ENCODE measurements at regions not wholly inside any gene's neighbourhood (a gene's known extent, or its start where the extent isn't known, plus 50 kb on each side); places are given as distances from the start of the nearest gene placed in this dataset.

- TF ChIP-seq ZBTB1 (tag by site-specific recombination; IDR thresholded peaks at IDR 0.05), result no peak
- TF ChIP-seq CTCF (tag by site-specific recombination; IDR thresholded peaks at IDR 0.05), result no peak
- TF ChIP-seq ZNF292 (tag by site-specific recombination; IDR thresholded peaks at IDR 0.05; ENCODE audit: borderline replicate concordance, low read depth), result no peak
- TF ChIP-seq ZBTB26 (tag by site-specific recombination; optimal IDR thresholded peaks at IDR 0.05), result no peak
- no peak for TF ChIP-seq ZNF510 (tag by site-specific recombination; IDR thresholded peaks at IDR 0.05; ENCODE audit: insufficient replicate concordance)
- TF ChIP-seq, protein P1, sequence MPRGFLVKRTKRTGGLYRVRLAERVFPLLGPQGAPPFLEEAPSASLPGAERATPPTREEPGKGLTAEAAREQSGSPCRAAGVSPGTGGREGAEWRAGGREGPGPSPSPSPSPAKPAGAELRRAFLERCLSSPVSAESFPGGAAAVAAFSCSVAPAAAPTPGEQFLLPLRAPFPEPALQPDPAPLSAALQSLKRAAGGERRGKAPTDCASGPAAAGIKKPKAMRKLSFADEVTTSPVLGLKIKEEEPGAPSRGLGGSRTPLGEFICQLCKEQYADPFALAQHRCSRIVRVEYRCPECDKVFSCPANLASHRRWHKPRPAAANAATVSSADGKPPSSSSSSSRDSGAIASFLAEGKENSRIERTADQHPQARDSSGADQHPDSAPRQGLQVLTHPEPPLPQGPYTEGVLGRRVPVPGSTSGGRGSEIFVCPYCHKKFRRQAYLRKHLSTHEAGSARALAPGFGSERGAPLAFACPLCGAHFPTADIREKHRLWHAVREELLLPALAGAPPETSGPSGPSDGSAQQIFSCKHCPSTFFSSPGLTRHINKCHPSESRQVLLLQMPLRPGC (tag by site-specific recombination; IDR thresholded peaks at IDR 0.05), result no peak
- TF ChIP-seq, protein P2, sequence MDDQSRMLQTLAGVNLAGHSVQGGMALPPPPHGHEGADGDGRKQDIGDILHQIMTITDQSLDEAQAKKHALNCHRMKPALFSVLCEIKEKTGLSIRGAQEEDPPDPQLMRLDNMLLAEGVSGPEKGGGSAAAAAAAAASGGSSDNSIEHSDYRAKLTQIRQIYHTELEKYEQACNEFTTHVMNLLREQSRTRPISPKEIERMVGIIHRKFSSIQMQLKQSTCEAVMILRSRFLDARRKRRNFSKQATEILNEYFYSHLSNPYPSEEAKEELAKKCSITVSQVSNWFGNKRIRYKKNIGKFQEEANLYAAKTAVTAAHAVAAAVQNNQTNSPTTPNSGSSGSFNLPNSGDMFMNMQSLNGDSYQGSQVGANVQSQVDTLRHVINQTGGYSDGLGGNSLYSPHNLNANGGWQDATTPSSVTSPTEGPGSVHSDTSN (CRISPR knock-in tag; IDR thresholded peaks at IDR 0.05), result no peak
- no peak for TF ChIP-seq ZNF274 (IDR thresholded peaks at IDR 0.05; ENCODE audit: low read length)
- no peak for TF ChIP-seq ZNF274 (tag by site-specific recombination; IDR thresholded peaks at IDR 0.05; ENCODE audit: borderline replicate concordance)
- no peak for TF ChIP-seq ZNF266 (tag by site-specific recombination; IDR thresholded peaks at IDR 0.05; ENCODE audit: low read depth)
- TF ChIP-seq ZNF660 (tag by site-specific recombination; IDR thresholded peaks at IDR 0.05), result no peak
- no peak for TF ChIP-seq SETDB1 (IDR thresholded peaks at IDR 0.05; ENCODE audit: insufficient read length, low read length)
Measured at GRCh38 chr1:86646256-86646655, 58.1 kb upstream of the SH3GLB1 start.

All from HEK293 (cell line).